Trophoblast cell (in vitro differentiated cells and primary cell): ENCODE measurements at regions not wholly inside any gene's neighbourhood (a gene's known extent, or its start where the extent isn't known, plus 50 kb on each side); places are given as distances from the start of the nearest gene placed in this dataset.

ENCODE experiments used
- DNase-seq, 2 donors: peaks; one replicate each; pipeline ENCODE4 v3.0.0-alpha.2; 2016
- H2AFZ ChIP-seq: 2 replicates; pipeline ENCODE4 v1.6.1; 2013; ENCODE audit warnings: low read length, moderate library complexity, mild to moderate bottlenecking; ENCODE audit not compliant: insufficient read depth, poor library complexity
- H2AK5ac ChIP-seq: 2 replicates; pipeline ENCODE4 v1.6.1; 2013; ENCODE audit warnings: mild to moderate bottlenecking, low read length
- H2BK120ac ChIP-seq: 2 replicates; pipeline ENCODE4 v1.6.1; 2013; ENCODE audit warnings: low read length, mild to moderate bottlenecking, moderate library complexity; ENCODE audit not compliant: insufficient read depth, poor library complexity
- H2BK12ac ChIP-seq: 2 replicates; pipeline ENCODE4 v1.6.1; 2013; ENCODE audit warnings: mild to moderate bottlenecking, low read length, moderate library complexity
- H2BK5ac ChIP-seq: 2 replicates; pipeline ENCODE4 v1.6.1; 2013; ENCODE audit warnings: low read length, low read depth, moderate library complexity, mild to moderate bottlenecking; ENCODE audit not compliant: poor library complexity
- H3K14ac ChIP-seq: 2 replicates; pipeline ENCODE4 v1.6.1; 2013; ENCODE audit warnings: mild to moderate bottlenecking, low read length
- H3K18ac ChIP-seq: 2 replicates; pipeline ENCODE4 v1.6.1; 2013; ENCODE audit warnings: mild to moderate bottlenecking, low read length
- H3K23ac ChIP-seq: 2 replicates; pipeline ENCODE4 v1.6.1; 2013; ENCODE audit warnings: low read length
- H3K27ac ChIP-seq: 2 replicates; pipeline ENCODE4 v1.5.1; 2013; ENCODE audit warnings: low read depth, mild to moderate bottlenecking, inconsistent platforms, low read length, moderate library complexity
- H3K27me3 ChIP-seq: 2 replicates; pipeline ENCODE4 v1.6.1; 2013; ENCODE audit warnings: inconsistent platforms, mild to moderate bottlenecking, low read length, moderate library complexity; ENCODE audit not compliant: insufficient read depth
- H3K36me3 ChIP-seq, 2 experiments: 1 replicate in 1 of 2; 2 replicates in 1 of 2; pipeline ENCODE4 v1.6.1; 2013; ENCODE audit warnings: low read length in 2 of 2, mild to moderate bottlenecking in 2 of 2, moderate library complexity in 1 of 2; ENCODE audit not compliant: insufficient read depth in 2 of 2, control insufficient read depth in 1 of 2
- H3K4ac ChIP-seq: 2 replicates; pipeline ENCODE4 v1.6.1; 2013; ENCODE audit warnings: low read depth, mild to moderate bottlenecking, low read length, moderate library complexity
- H3K4me1 ChIP-seq, 2 experiments: 1 replicate in 1 of 2; 2 replicates in 1 of 2; pipeline ENCODE4 v1.6.1; 2013; ENCODE audit warnings: low read length in 2 of 2, mild to moderate bottlenecking in 2 of 2, moderate library complexity in 1 of 2; ENCODE audit not compliant: insufficient read depth in 2 of 2, control insufficient read depth in 1 of 2
- H3K4me2 ChIP-seq: 2 replicates; pipeline ENCODE4 v1.6.1; 2013; ENCODE audit warnings: inconsistent platforms, mild to moderate bottlenecking, low read length, moderate library complexity
- H3K4me3 ChIP-seq: 2 replicates; pipeline ENCODE4 v1.5.1; 2013; ENCODE audit warnings: mild to moderate bottlenecking, low read depth, low read length, inconsistent platforms
- H3K79me1 ChIP-seq: one replicate; pipeline ENCODE4 v1.6.1; 2013; ENCODE audit warnings: low read length
- H3K79me2 ChIP-seq: 2 replicates; pipeline ENCODE4 v1.6.1; 2013; ENCODE audit warnings: low read length, mild to moderate bottlenecking; ENCODE audit not compliant: control insufficient read depth, insufficient read depth, poor library complexity
- H3K9ac ChIP-seq: 2 replicates; pipeline ENCODE4 v1.6.1; 2013; ENCODE audit warnings: mild to moderate bottlenecking, low read length
- H3K9me3 ChIP-seq: 2 replicates; pipeline ENCODE4 v1.6.1; 2013; ENCODE audit warnings: low read depth, mild to moderate bottlenecking, control low read depth, inconsistent platforms, low read length; ENCODE audit not compliant: insufficient read depth
- H4K12ac ChIP-seq: 2 replicates; pipeline ENCODE4 v1.6.1; 2013; ENCODE audit warnings: low read depth, mild to moderate bottlenecking, low read length, moderate library complexity
- H4K8ac ChIP-seq: 2 replicates; pipeline ENCODE4 v1.6.1; 2013; ENCODE audit warnings: low read depth, mild to moderate bottlenecking, low read length, moderate library complexity
- H4K91ac ChIP-seq: one replicate; pipeline ENCODE4 v1.6.1; 2013; ENCODE audit warnings: low read depth, mild to moderate bottlenecking, low read length, moderate library complexity
- WGBS: extraction: QIAGEN DNeasy Blood & Tissue Kit; methylation state at CpG from one replicate; pipeline ENCODE4 v1.1.7; 2013; ENCODE audit warnings: missing lambda C conversion rate; ENCODE audit not compliant: insufficient read length, insufficient coverage; ENCODE audit errors: extremely low coverage; 5-methylcytosine and 5-hydroxymethylcytosine counted together

- Histone ChIP-seq H4K12ac (no peak overlapping the region), H3K27ac (no peak overlapping the region), H3K23ac (no peak overlapping the region), H3K4me2 (no peak overlapping the region), H2AK5ac (no peak overlapping the region), H4K91ac (no peak overlapping the region), H2BK5ac (no peak overlapping the region), H3K4me3 (no peak overlapping the region), H3K4me1 (no peaks in the 10 kb centered on the region), H4K8ac (no peak overlapping the region), H2BK120ac (no peak overlapping the region), H2AFZ (no peak overlapping the region), H3K14ac (no peak overlapping the region), H3K27me3 (no peaks in the 10 kb centered on the region), H3K79me1 (no peaks in the 10 kb centered on the region), H3K18ac (no peak overlapping the region), H2BK12ac (no peak overlapping the region), H3K4ac (no peak overlapping the region), H3K36me3 (no peaks in the 10 kb centered on the region), H3K79me2 (no peaks in the 10 kb centered on the region), H3K9me3 (no peaks in the 10 kb centered on the region), H3K9ac (no peak overlapping the region)
- peak in 1 of 2 donors; percentile 26 for DNase-seq
Observed at GRCh38 chr6:145063091-145063490, 672.2 kb downstream of the EPM2A start.

GRCh38 chr6:145067430-145067829, 667.9 kb downstream of the EPM2A start:
- Histone ChIP-seq H3K27me3 (no peaks in the 10 kb centered on the region), H2BK120ac (no peak overlapping the region), H2AFZ (no peak overlapping the region), H3K9me3 (no peaks in the 10 kb centered on the region), H3K18ac (no peak overlapping the region), H3K79me1 (no peaks in the 10 kb centered on the region), H3K79me2 (no peaks in the 10 kb centered on the region), H2AK5ac (no peak overlapping the region), H3K4ac (no peak overlapping the region), H3K27ac (no peak overlapping the region), H3K4me1 (no peaks in the 10 kb centered on the region), H4K12ac (no peak overlapping the region), H4K8ac (no peak overlapping the region), H3K4me3 (no peak overlapping the region), H4K91ac (no peak overlapping the region), H3K36me3 (no peaks in the 10 kb centered on the region), H3K23ac (no peak overlapping the region), H2BK12ac (no peak overlapping the region), H3K9ac (no peak overlapping the region), H3K14ac (no peak overlapping the region), H2BK5ac (no peak overlapping the region), H3K4me2 (no peak overlapping the region)
- peak in 1 of 2 donors; percentile 66 for DNase-seq

- H3K36me3 ChIP-seq, result no peaks in the 10 kb centered on the region
- H3K23ac ChIP-seq, result no peak overlapping the region
- no peaks in the 10 kb centered on the region for H3K79me1 ChIP-seq
- no peak overlapping the region for H3K18ac ChIP-seq
- H4K8ac ChIP-seq, result no peak overlapping the region
- no peak overlapping the region for H3K4me3 ChIP-seq
- H3K27ac ChIP-seq, result no peak overlapping the region
- H4K91ac ChIP-seq, result no peak overlapping the region
- no peak overlapping the region for H2AK5ac ChIP-seq
- H3K4me2 ChIP-seq, result no peak overlapping the region
- H2BK120ac ChIP-seq, result no peak overlapping the region
- H3K4me1 ChIP-seq, result no peaks in the 10 kb centered on the region
- no peak overlapping the region for H3K14ac ChIP-seq
- DNase-seq, result no peak
- H2BK12ac ChIP-seq, result no peak overlapping the region
- H3K27me3 ChIP-seq, result no peaks in the 10 kb centered on the region
- H2AFZ ChIP-seq, result no peak overlapping the region
- no peak overlapping the region for H4K12ac ChIP-seq
- H3K4ac ChIP-seq, result no peak overlapping the region
- no peaks in the 10 kb centered on the region for H3K9me3 ChIP-seq
- H2BK5ac ChIP-seq, result no peak overlapping the region
- no peak overlapping the region for H3K9ac ChIP-seq
- no peaks in the 10 kb centered on the region for H3K79me2 ChIP-seq
Observed at GRCh38 chr6:145068577-145068976, 666.7 kb downstream of the EPM2A start.

- Histone ChIP-seq H3K9ac (no peak overlapping the region), H3K14ac (no peak overlapping the region), H3K4me2 (no peak overlapping the region), H3K27me3 (no peaks in the 10 kb centered on the region), H3K27ac (no peak overlapping the region), H2BK120ac (no peak overlapping the region), H2BK5ac (no peak overlapping the region), H2AFZ (no peak overlapping the region), H4K8ac (no peak overlapping the region), H3K18ac (no peak overlapping the region), H3K79me2 (no peaks in the 10 kb centered on the region), H2AK5ac (no peak overlapping the region), H3K4me3 (no peak overlapping the region), H3K9me3 (no peaks in the 10 kb centered on the region), H3K23ac (no peak overlapping the region), H3K4me1 (no peaks in the 10 kb centered on the region), H3K4ac (no peak overlapping the region), H3K36me3 (no peaks in the 10 kb centered on the region), H4K91ac (no peak overlapping the region), H2BK12ac (no peak overlapping the region), H3K79me1 (no peaks in the 10 kb centered on the region), H4K12ac (no peak overlapping the region)
- WGBS, result no CpG with 5 or more reads among the region's 2 CpGs
- peak in 1 of 2 donors; percentile 14 for DNase-seq
Observed at GRCh38 chr6:145069966-145070365, 665.4 kb downstream of the EPM2A start.

GRCh38 chr6:145070791-145071190, 664.5 kb downstream of the EPM2A start:
- H2AFZ ChIP-seq, result no peak overlapping the region
- H3K14ac ChIP-seq, result no peak overlapping the region
- H2BK12ac ChIP-seq, result no peak overlapping the region
- H3K9ac ChIP-seq, result no peak overlapping the region
- H4K91ac ChIP-seq, result no peak overlapping the region
- no peaks in the 10 kb centered on the region for H3K79me2 ChIP-seq
- H4K8ac ChIP-seq, result no peak overlapping the region
- no peak overlapping the region for H2BK120ac ChIP-seq
- no peak overlapping the region for H3K4me3 ChIP-seq
- WGBS, result no CpG with 5 or more reads among the region's 2 CpGs
- no peaks in the 10 kb centered on the region for H3K27me3 ChIP-seq
- no peaks in the 10 kb centered on the region for H3K79me1 ChIP-seq
- H3K4me1 ChIP-seq, result no peaks in the 10 kb centered on the region
- no peak overlapping the region for H3K4me2 ChIP-seq
- H3K4ac ChIP-seq, result no peak overlapping the region
- H4K12ac ChIP-seq, result no peak overlapping the region
- no peak overlapping the region for H2BK5ac ChIP-seq
- H3K27ac ChIP-seq, result no peak overlapping the region
- no peaks in the 10 kb centered on the region for H3K9me3 ChIP-seq
- peak; percentile 76 to 94 for DNase-seq
- no peak overlapping the region for H3K23ac ChIP-seq
- H3K18ac ChIP-seq, result no peak overlapping the region
- H2AK5ac ChIP-seq, result no peak overlapping the region
- no peaks in the 10 kb centered on the region for H3K36me3 ChIP-seq
